Loucy (cell line): ENCODE measurements at regions not wholly inside any gene's neighbourhood (a gene's known extent, or its start where the extent isn't known, plus 50 kb on each side); places are given as distances from the start of the nearest gene placed in this dataset.

ENCODE experiments used
- H2AFZ ChIP-seq: fragments of 200-600 bp; sonication (generic); 2 replicates; pipeline ENCODE4 v1.6.0; 2016; ENCODE audit warnings: antibody characterized with exemption, mild to moderate bottlenecking, low read length, moderate library complexity
- H3F3A ChIP-seq: fragments of 200-600 bp; 2 replicates; pipeline ENCODE4 v1.6.0; 2016; ENCODE audit warnings: antibody characterized with exemption, low read depth, mild to moderate bottlenecking
- H3K27me3 ChIP-seq: fragments of 200-600 bp; sonication (generic); 2 replicates; pipeline ENCODE4 v1.6.1; 2014; ENCODE audit warnings: low read length, mild to moderate bottlenecking; ENCODE audit not compliant: insufficient read depth, poor library complexity, severe bottlenecking
- H3K36me3 ChIP-seq: fragments of 200-600 bp; sonication (generic); 2 replicates; pipeline ENCODE4 v1.6.1; 2016; ENCODE audit warnings: low read length; ENCODE audit not compliant: insufficient read depth
- H3K4me1 ChIP-seq: fragments of 200-600 bp; sonication (generic); 2 replicates; pipeline ENCODE4 v1.5.1; 2014; ENCODE audit warnings: low read length, mild to moderate bottlenecking; ENCODE audit not compliant: insufficient read depth, poor library complexity, severe bottlenecking
- H3K4me2 ChIP-seq: fragments of 200-600 bp; sonication (generic); 2 replicates; pipeline ENCODE4 v1.6.0; 2014; ENCODE audit warnings: antibody characterized with exemption, low read length, low read depth, mild to moderate bottlenecking; ENCODE audit not compliant: poor library complexity, severe bottlenecking
- H3K4me3 ChIP-seq: fragments of 200-600 bp; sonication (generic); 2 replicates; pipeline ENCODE4 v1.5.1; 2014; ENCODE audit warnings: low read length, mild to moderate bottlenecking, mixed read lengths; ENCODE audit not compliant: poor library complexity, severe bottlenecking
- H3K79me2 ChIP-seq: fragments of 200-600 bp; sonication (generic); 2 replicates; pipeline ENCODE4 v1.6.1; 2014; ENCODE audit warnings: low read length; ENCODE audit not compliant: insufficient read depth
- H3K9ac ChIP-seq: fragments of 200-600 bp; sonication (generic); 2 replicates; pipeline ENCODE4 v1.6.0; 2014; ENCODE audit warnings: mild to moderate bottlenecking, low read depth, low read length, moderate library complexity; ENCODE audit not compliant: poor library complexity, severe bottlenecking
- H3K9me2 ChIP-seq: fragments of 200-600 bp; sonication (generic); replicated peaks from 2 replicates; pipeline ENCODE4 v1.6.1; 2016; ENCODE audit warnings: low read depth, low read length, mixed read lengths
- H3K9me3 ChIP-seq: fragments of 200-600 bp; sonication (generic); 2 replicates; pipeline ENCODE4 v1.6.1; 2014; ENCODE audit warnings: mild to moderate bottlenecking, antibody characterized with exemption, low read length, low read depth; ENCODE audit not compliant: insufficient read depth
- H4K20me1 ChIP-seq: fragments of 200-600 bp; sonication (generic); 2 replicates; pipeline ENCODE4 v1.6.0; 2014; ENCODE audit warnings: antibody characterized with exemption, low read length, mild to moderate bottlenecking; ENCODE audit not compliant: insufficient read depth, poor library complexity, severe bottlenecking
- CTCF ChIP-seq: fragments of 200-600 bp; sonication (generic); conservative IDR thresholded peaks from 2 replicates; pipeline ENCODE4 v1.5.1; 2014; ENCODE audit warnings: mild to moderate bottlenecking, antibody characterized with exemption, low read length
- EZH2phosphoT487 ChIP-seq: fragments of 200-600 bp; IDR thresholded peaks from 2 replicates; pipeline ENCODE4 v1.6.1; 2018; ENCODE audit warnings: antibody characterized with exemption, mild to moderate bottlenecking, moderate library complexity, borderline replicate concordance

GRCh38 chr5:158294701-158295100 lies 435.8 kb upstream of the CLINT1 start:
- no peak overlapping the region for H3K4me2 ChIP-seq

GRCh38 chr5:158292981-158293380 lies 434.0 kb upstream of the CLINT1 start:
- Histone ChIP-seq H3K9me3 (no peaks in the 10 kb centered on the region), H3K4me1 (no peaks in the 10 kb centered on the region), H3K9ac (no peak overlapping the region), H3F3A (no peaks in the 10 kb centered on the region), H3K36me3 (no peaks in the 10 kb centered on the region), H3K4me2 (no peak overlapping the region), H3K79me2 (no peaks in the 10 kb centered on the region), H3K27me3 (no peaks in the 10 kb centered on the region), H4K20me1 (no peaks in the 10 kb centered on the region), H3K4me3 (no peak overlapping the region), H3K9me2 (no peaks in the 10 kb centered on the region), H2AFZ (no peak overlapping the region)
- TF ChIP-seq CTCF (no peak), EZH2phosphoT487 (no peak)

More at GRCh38 chr5:158294701-158295100, 435.8 kb upstream of the CLINT1 start:
- H3K27me3 ChIP-seq: no peaks in the 10 kb centered on the region
- H3K4me3 ChIP-seq: no peak overlapping the region
- H3K9me3 ChIP-seq: no peaks in the 10 kb centered on the region
- no peaks in the 10 kb centered on the region for H3F3A ChIP-seq
- no peak for TF ChIP-seq EZH2phosphoT487
- TF ChIP-seq CTCF: no peak
- H3K4me1 ChIP-seq: peaks cover 3% of the 10 kb centered on the region
- H4K20me1 ChIP-seq: no peaks in the 10 kb centered on the region
- H3K9me2 ChIP-seq: no peaks in the 10 kb centered on the region
- no peaks in the 10 kb centered on the region for H3K79me2 ChIP-seq
- no peaks in the 10 kb centered on the region for H3K36me3 ChIP-seq
- no peak overlapping the region for H3K9ac ChIP-seq
- no peak overlapping the region for H2AFZ ChIP-seq

GRCh38 chr5:158289967-158290366 lies 431.0 kb upstream of the CLINT1 start:
- TF ChIP-seq CTCF: no peak
- TF ChIP-seq EZH2phosphoT487: no peak
- H3K27me3 ChIP-seq: no peaks in the 10 kb centered on the region
- no peak overlapping the region for H3K4me2 ChIP-seq
- H3K4me1 ChIP-seq: no peaks in the 10 kb centered on the region
- no peaks in the 10 kb centered on the region for H3K79me2 ChIP-seq
- no peak overlapping the region for H2AFZ ChIP-seq
- H3K9ac ChIP-seq: no peak overlapping the region
- no peaks in the 10 kb centered on the region for H3K9me3 ChIP-seq
- H3K4me3 ChIP-seq: no peak overlapping the region
- no peaks in the 10 kb centered on the region for H3F3A ChIP-seq
- no peaks in the 10 kb centered on the region for H3K36me3 ChIP-seq
- no peaks in the 10 kb centered on the region for H4K20me1 ChIP-seq
- no peaks in the 10 kb centered on the region for H3K9me2 ChIP-seq
